Heart left ventricle (tissue), 13 donors: ENCODE measurements at regions not wholly inside any gene's neighbourhood (a gene's known extent, or its start where the extent isn't known, plus 50 kb on each side); places are given as distances from the start of the nearest gene placed in this dataset.

Experiments
- POLR2A ChIP-seq, 2 donors: fragments of 450-650 bp; IDR thresholded peaks; one replicate each; pipeline ENCODE4 v1.6.1; 2017; ENCODE audit warnings: antibody characterized with exemption in 2 of 2, mild to moderate bottlenecking in 2 of 2, moderate library complexity in 2 of 2
- TF ChIP-seq, protein P1 (sequence below), 12 donors: fragments of 200-600 bp; sonication (generic) in 4 of 12; IDR thresholded peaks; one replicate each; pipeline versions ENCODE4 v1.5.0 to v1.8.0; 2018 to 2022; ENCODE audit warnings: antibody characterized with exemption in 12 of 12, mild to moderate bottlenecking in 5 of 12
- donor health status: ischemic (EF 13 %, LVEDD 7.1; RV severe dilation, severe dysfunction).
- donor health status: DM: no; HTN: yes; CAD: no.
- donor health status: DM: no; HTN: no; CAD: no.
- donor health status: ischemic (EF 25% LVEDD 6.9; RV normal size, moderate dysfunction).
- donor health status: ischemic (EF 25% LVEDD 5.7; RV mildly dilated, moderate dysfunction).
- donor health status: ischemic (EF 35%, LVEDD 5.7; RV mildly dilated, moderate dysfunction).
- donor health status: nonischemic (EF 11% LVEDD 7.7; RV severe dilation, severe dysfunction).
- donor health status: DM: yes; HTN: yes; CAD: no.
- donor health status: PGD.
- donor health status: ischemic (EF 29% LVEDD 5.4; RV normal size, mild dysfunction).
- donor health status: nonischemic (EF 23%, LVEDD 6.1; RV moderate dilation, normal function).

DNA sequence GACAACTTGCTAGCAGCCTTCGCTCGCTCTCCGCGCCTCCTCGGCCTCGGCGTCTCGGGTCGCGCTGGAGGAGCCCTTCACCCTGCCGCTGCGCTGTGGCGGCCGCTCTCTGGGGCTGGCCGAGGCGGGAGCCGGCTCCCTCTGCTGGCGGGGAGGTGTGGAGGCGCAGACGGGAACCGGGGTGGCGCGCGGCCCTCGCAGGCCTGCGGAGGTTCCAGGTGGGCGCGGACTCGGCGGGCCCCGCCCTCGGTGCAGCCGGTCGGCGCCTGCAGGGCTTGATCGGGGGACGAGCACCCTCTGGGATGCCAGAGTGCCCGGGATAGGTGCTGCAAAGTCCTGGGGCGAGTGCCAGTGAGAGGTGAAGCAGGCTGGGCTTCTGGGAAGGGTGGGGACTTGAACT, 989.9 kb downstream of the ROBO2 start:
- no peak for TF ChIP-seq POLR2A (IDR thresholded peaks at IDR 0.05)
- TF ChIP-seq, protein P1, sequence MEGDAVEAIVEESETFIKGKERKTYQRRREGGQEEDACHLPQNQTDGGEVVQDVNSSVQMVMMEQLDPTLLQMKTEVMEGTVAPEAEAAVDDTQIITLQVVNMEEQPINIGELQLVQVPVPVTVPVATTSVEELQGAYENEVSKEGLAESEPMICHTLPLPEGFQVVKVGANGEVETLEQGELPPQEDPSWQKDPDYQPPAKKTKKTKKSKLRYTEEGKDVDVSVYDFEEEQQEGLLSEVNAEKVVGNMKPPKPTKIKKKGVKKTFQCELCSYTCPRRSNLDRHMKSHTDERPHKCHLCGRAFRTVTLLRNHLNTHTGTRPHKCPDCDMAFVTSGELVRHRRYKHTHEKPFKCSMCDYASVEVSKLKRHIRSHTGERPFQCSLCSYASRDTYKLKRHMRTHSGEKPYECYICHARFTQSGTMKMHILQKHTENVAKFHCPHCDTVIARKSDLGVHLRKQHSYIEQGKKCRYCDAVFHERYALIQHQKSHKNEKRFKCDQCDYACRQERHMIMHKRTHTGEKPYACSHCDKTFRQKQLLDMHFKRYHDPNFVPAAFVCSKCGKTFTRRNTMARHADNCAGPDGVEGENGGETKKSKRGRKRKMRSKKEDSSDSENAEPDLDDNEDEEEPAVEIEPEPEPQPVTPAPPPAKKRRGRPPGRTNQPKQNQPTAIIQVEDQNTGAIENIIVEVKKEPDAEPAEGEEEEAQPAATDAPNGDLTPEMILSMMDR (IDR thresholded peaks at IDR 0.05) = no peak
